Neural cell (in vitro differentiated cells): ENCODE measurements at regions not wholly inside any gene's neighbourhood (a gene's known extent, or its start where the extent isn't known, plus 50 kb on each side); places are given as distances from the start of the nearest gene placed in this dataset.

Source experiments
- EZH2 ChIP-seq: fragments of 200-600, 300-800 bp; shearing (Covaris generic), sonication (generic); IDR thresholded peaks from 2 replicates; pipeline ENCODE4 v1.6.1; 2014; ENCODE audit warnings: antibody characterized with exemption, low read length, borderline replicate concordance, mild to moderate bottlenecking; ENCODE audit not compliant: insufficient read depth, poor library complexity, severe bottlenecking
- TF ChIP-seq, protein P1 (sequence below): fragments of 450-650 bp; IDR thresholded peaks from 2 replicates; pipeline ENCODE4 v1.5.1; 2014; ENCODE audit warnings: antibody characterized with exemption, mild to moderate bottlenecking, moderate library complexity; ENCODE audit not compliant: poor library complexity, severe bottlenecking

DNA sequence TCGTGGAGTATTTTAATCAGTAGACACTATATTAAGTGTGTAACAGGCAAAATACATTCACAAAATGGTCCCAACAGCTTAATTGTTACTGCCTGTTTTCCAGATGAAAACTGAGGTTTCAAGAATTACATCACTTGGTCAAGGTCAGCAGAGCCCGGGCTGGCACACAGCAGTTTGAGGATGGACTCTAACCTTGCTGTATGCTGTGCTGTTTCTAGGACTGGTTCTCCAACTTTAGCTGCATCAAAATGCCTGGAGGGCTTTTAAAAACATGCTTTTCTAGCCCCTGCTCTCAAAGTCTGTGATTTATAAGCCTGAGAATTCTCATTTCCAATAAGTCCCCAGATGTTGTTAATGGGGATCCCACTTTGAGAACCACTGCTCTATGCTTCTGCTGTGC lies 247.1 kb upstream of the FZD8 start:
- TF ChIP-seq, protein P1, sequence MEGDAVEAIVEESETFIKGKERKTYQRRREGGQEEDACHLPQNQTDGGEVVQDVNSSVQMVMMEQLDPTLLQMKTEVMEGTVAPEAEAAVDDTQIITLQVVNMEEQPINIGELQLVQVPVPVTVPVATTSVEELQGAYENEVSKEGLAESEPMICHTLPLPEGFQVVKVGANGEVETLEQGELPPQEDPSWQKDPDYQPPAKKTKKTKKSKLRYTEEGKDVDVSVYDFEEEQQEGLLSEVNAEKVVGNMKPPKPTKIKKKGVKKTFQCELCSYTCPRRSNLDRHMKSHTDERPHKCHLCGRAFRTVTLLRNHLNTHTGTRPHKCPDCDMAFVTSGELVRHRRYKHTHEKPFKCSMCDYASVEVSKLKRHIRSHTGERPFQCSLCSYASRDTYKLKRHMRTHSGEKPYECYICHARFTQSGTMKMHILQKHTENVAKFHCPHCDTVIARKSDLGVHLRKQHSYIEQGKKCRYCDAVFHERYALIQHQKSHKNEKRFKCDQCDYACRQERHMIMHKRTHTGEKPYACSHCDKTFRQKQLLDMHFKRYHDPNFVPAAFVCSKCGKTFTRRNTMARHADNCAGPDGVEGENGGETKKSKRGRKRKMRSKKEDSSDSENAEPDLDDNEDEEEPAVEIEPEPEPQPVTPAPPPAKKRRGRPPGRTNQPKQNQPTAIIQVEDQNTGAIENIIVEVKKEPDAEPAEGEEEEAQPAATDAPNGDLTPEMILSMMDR, result no peak
- TF ChIP-seq EZH2, result no peak
